Heart left ventricle (tissue), 16 donors: ENCODE measurements at regions not wholly inside any gene's neighbourhood (a gene's known extent, or its start where the extent isn't known, plus 50 kb on each side); places are given as distances from the start of the nearest gene placed in this dataset.
A peak's percentile ranks its signal among the peaks of the same experiment; 100 is the strongest.

Experiments used
- ATAC-seq, 4 donors: fragments of 200-7000 bp; cut with Tn5 transposase; one replicate each; pipeline ENCODE4 v1.9.1; 2020 to 2022; ENCODE audit warnings: moderate library complexity in 4 of 4, mild to moderate bottlenecking in 3 of 4, moderate number of reproducible peaks in 1 of 4
- DNase-seq, 5 donors: peaks; one replicate each; pipeline ENCODE4 v3.0.0-alpha.2; 2020
- H3K27ac ChIP-seq, 12 donors: fragments of 200-600 bp; sonication (generic) in 4 of 12; one replicate each; pipeline versions ENCODE4 v1.5.0 to v1.8.0; 2016 to 2022; ENCODE audit warnings: mild to moderate bottlenecking in 2 of 12
- H3K27me3 ChIP-seq, 9 donors: fragments of 200-600 bp; sonication (generic) in 2 of 9; one replicate each; pipeline versions ENCODE4 v1.5.1 to v1.8.0; 2016 to 2022; ENCODE audit warnings: mild to moderate bottlenecking in 3 of 9
- H3K36me3 ChIP-seq, 9 donors: fragments of 200-600 bp; sonication (generic) in 2 of 9; one replicate each; pipeline versions ENCODE4 v1.5.0 to v1.8.0; 2018 to 2022; ENCODE audit warnings: mild to moderate bottlenecking in 2 of 9
- H3K4me1 ChIP-seq, 12 donors: fragments of 200-600 bp; sonication (generic) in 4 of 12; one replicate each; pipeline versions ENCODE4 v1.5.0 to v1.8.0; 2016 to 2022; ENCODE audit warnings: mild to moderate bottlenecking in 3 of 12
- H3K4me3 ChIP-seq, 12 donors: fragments of 200-600 bp; sonication (generic) in 4 of 12; one replicate each; pipeline versions ENCODE4 v1.5.0 to v1.8.0; 2017 to 2022; ENCODE audit warnings: mild to moderate bottlenecking in 9 of 12, moderate library complexity in 4 of 12
- H3K9me3 ChIP-seq, 12 donors: fragments of 200-600 bp; sonication (generic) in 4 of 12; one replicate each; pipeline versions ENCODE4 v1.5.0 to v1.8.0; 2016 to 2022; ENCODE audit warnings: mild to moderate bottlenecking in 1 of 12
- POLR2A ChIP-seq, 2 donors: fragments of 450-650 bp; IDR thresholded peaks; one replicate each; pipeline ENCODE4 v1.6.1; 2017; ENCODE audit warnings: antibody characterized with exemption in 2 of 2, mild to moderate bottlenecking in 2 of 2, moderate library complexity in 2 of 2
- WGBS, 4 donors: extraction: QIAGEN DNeasy Blood & Tissue Kit in 2 of 4; methylation state at CpG; one replicate each; pipeline versions ENCODE4 v1.1.5 to v1.1.7; 2013 to 2018; 5-methylcytosine and 5-hydroxymethylcytosine counted together
- intact Hi-C, 10 donors: fragments of 100-400 bp; cut with DNase I; formaldehyde crosslinking; loops; one replicate each; pipeline versions ENCODE4 v1.11.1 to v1.14.2; 2022
- TF ChIP-seq, protein P1 (sequence below), 12 donors: fragments of 200-600 bp; sonication (generic) in 4 of 12; IDR thresholded peaks; one replicate each; pipeline versions ENCODE4 v1.5.0 to v1.8.0; 2018 to 2022; ENCODE audit warnings: antibody characterized with exemption in 12 of 12, mild to moderate bottlenecking in 5 of 12
- donor health status: ischemic (EF 13 %, LVEDD 7.1; RV severe dilation, severe dysfunction).
- donor health status: healthy with polysubstance abuse.
- donor health status: DM: no; HTN: yes; CAD: no.
- donor health status: DM: no; HTN: no; CAD: no.
- donor health status: ischemic (EF 25% LVEDD 6.9; RV normal size, moderate dysfunction).
- donor health status: ischemic (EF 25% LVEDD 5.7; RV mildly dilated, moderate dysfunction).
- donor health status: healthy.
- donor health status: DM: yes; HTN: yes; CAD: no.
- donor health status: ischemic (EF 35%, LVEDD 5.7; RV mildly dilated, moderate dysfunction).
- donor health status: nonischemic (EF 11% LVEDD 7.7; RV severe dilation, severe dysfunction).
- donor health status: DM: yes; HTN: yes; CAD: no.
- donor health status: PGD.
- donor health status: ischemic (EF 29% LVEDD 5.4; RV normal size, mild dysfunction).
- donor health status: nonischemic (EF 23%, LVEDD 6.1; RV moderate dilation, normal function).

DNA sequence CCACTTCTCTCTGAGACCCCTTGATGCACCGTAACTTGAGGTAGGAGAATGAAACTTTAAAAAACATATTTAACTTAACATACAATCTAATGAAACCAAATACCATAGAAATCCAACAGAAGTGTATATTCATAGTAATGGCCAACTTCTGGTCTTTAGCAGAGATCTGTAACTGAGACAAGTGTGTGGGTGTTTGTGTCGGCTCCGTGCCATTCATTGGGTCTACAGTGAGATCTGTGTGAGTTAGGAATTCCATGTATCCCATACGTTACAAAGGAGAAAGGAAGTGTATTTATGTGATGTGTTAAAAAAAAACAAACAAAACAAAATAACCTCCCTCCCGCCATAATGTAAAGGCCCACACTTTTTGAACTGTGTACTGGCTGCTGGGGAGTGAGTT lies 348.0 kb upstream of the NR3C2 start:
- intact Hi-C loops = no loop called here
- peaks cover 0 to 20% (median 3%) of the 10 kb centered on the region in 12 donors for H3K4me1 ChIP-seq
- DNase-seq (no peak), ATAC-seq (no peak)
- H3K9me3 ChIP-seq = no peaks in the 10 kb centered on the region
- H3K27ac ChIP-seq = no peak overlapping the region
- TF ChIP-seq POLR2A (IDR thresholded peaks at IDR 0.05) = no peak
- TF ChIP-seq, protein P1, sequence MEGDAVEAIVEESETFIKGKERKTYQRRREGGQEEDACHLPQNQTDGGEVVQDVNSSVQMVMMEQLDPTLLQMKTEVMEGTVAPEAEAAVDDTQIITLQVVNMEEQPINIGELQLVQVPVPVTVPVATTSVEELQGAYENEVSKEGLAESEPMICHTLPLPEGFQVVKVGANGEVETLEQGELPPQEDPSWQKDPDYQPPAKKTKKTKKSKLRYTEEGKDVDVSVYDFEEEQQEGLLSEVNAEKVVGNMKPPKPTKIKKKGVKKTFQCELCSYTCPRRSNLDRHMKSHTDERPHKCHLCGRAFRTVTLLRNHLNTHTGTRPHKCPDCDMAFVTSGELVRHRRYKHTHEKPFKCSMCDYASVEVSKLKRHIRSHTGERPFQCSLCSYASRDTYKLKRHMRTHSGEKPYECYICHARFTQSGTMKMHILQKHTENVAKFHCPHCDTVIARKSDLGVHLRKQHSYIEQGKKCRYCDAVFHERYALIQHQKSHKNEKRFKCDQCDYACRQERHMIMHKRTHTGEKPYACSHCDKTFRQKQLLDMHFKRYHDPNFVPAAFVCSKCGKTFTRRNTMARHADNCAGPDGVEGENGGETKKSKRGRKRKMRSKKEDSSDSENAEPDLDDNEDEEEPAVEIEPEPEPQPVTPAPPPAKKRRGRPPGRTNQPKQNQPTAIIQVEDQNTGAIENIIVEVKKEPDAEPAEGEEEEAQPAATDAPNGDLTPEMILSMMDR (IDR thresholded peaks at IDR 0.05) = no peak
- H3K27me3 ChIP-seq = no peaks in the 10 kb centered on the region
- WGBS, 4 donors = 79 to 86% (median 83%) methylated on average over 5 of the region's 5 CpGs
- H3K4me3 ChIP-seq = no peak overlapping the region
- H3K36me3 ChIP-seq = no peaks in the 10 kb centered on the region

DNA sequence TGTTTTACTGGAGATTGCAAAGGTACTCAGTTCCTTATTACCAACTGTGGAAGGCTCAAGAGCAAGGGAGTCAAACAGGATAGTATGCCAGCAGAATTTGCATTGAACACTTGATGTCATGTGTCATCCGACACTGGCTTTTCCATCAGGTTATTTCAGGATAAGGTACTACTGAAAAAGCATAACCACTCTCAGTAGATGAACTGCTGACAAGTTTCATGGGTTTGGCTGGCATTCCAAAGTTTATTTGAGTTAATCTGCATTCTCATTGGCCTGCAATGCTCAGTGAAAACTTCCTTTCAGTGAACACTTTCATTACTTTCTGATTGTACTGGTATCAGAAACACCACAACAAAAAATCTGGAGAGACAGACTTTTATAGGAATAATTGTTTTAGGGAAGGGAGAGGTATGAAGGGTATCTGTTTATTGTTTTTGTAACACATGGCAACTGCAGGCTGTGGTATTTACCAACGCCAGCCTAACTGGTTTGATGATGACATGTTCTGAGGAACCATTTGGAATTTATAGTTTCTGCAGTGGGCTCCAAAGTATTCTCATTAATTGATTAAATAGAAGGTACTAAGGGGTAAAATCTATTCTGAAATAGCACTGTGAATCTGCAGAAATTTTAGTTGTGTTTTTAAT lies 345.7 kb upstream of the NR3C2 start:
- TF ChIP-seq POLR2A (IDR thresholded peaks at IDR 0.05) = no peak
- TF ChIP-seq, protein P1 (IDR thresholded peaks at IDR 0.05) = no peak
- DNase-seq (peak in 1 of 5 donors; percentile 20), ATAC-seq (peak; percentile 83 to 95 (median 91))
- H3K27me3 ChIP-seq = no peaks in the 10 kb centered on the region
- intact Hi-C loops = no loop called here
- H3K4me1 ChIP-seq = peaks cover 0 to 14% (median 0%) of the 10 kb centered on the region in 12 donors
- H3K4me3 ChIP-seq = no peak overlapping the region
- peak overlapping the region in 1 of 12 donors; percentile 44 for H3K27ac ChIP-seq
- 30 to 39% (median 31%) methylated on average over 2 of the region's 2 CpGs for WGBS, 4 donors
- no peaks in the 10 kb centered on the region for H3K9me3 ChIP-seq
- no peaks in the 10 kb centered on the region for H3K36me3 ChIP-seq

DNA sequence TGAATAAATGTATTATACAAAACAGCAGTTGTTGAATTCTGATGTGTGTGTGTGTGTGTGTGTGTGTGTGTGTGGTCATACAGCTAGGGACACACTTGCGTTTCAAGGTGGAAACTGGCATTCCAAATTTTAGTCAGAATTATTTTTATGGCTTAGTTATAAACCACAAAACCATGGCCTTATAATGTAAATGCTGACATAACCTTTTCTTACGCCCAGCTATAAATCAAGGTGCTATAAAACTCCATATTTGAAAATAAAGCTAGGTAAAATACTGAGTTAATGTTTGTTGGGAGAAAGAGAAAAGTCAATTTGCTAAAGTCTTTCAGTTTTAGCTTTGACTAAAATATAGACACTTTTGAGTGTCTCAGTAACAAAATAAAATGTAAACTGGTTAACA lies 345.1 kb upstream of the NR3C2 start:
- H3K27me3 ChIP-seq = no peaks in the 10 kb centered on the region
- H3K9me3 ChIP-seq = no peaks in the 10 kb centered on the region
- 90 to 95% (median 93%) methylated on average over 2 of the region's 2 CpGs for WGBS, 4 donors
- no peak overlapping the region for H3K4me3 ChIP-seq
- intact Hi-C loops = no loop called here
- no peak for DNase-seq
- ATAC-seq = no peak
- no peaks in the 10 kb centered on the region for H3K36me3 ChIP-seq
- peaks cover 0 to 14% (median 0%) of the 10 kb centered on the region in 12 donors for H3K4me1 ChIP-seq
- TF ChIP-seq, protein P1 (IDR thresholded peaks at IDR 0.05) = no peak
- TF ChIP-seq POLR2A (IDR thresholded peaks at IDR 0.05) = no peak
- peak overlapping the region in 1 of 12 donors; percentile 44 for H3K27ac ChIP-seq

DNA sequence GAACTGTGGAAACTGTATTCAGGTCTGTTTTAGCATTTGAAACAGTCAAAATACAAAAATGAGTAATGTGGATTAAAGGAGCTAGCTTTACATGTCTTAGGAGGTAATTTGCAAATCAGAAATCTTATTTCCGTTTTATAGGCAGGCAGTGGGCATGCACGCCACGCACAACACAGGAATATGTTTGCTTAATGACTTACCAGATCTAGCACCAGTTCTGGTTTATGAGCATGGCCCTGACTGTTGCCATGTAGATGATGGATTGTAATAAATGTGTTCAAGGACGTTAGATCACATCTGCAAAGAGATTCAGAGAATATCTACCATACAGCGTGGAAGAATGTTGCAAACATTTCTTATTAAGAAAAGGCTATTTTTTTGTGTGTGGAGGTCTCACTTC lies 344.5 kb upstream of the NR3C2 start:
- DNase-seq (no peak), ATAC-seq (no peak)
- intact Hi-C loops = no loop called here
- WGBS, 4 donors = 78 to 83% (median 82%) methylated on average over 5 of the region's 5 CpGs
- TF ChIP-seq, protein P1 (IDR thresholded peaks at IDR 0.05) = no peak
- no peak for TF ChIP-seq POLR2A (IDR thresholded peaks at IDR 0.05)
- Histone ChIP-seq H3K27me3 (no peaks in the 10 kb centered on the region), H3K9me3 (no peaks in the 10 kb centered on the region), H3K4me3 (no peak overlapping the region), H3K27ac (no peak overlapping the region), H3K4me1 (peaks cover 0 to 14% (median 0%) of the 10 kb centered on the region in 12 donors), H3K36me3 (no peaks in the 10 kb centered on the region)
